Activated T-helper 1 cell treated with anti-CD3 and anti-CD28 coated beads, Interleukin-12 subunit alpha, Interleukin-12 subunit beta, Interleukin-2, Interleukin-4 antibody, amounts not matched to agents 30 ng/mL and 10 ng/mL and 1 ng/mL, durations not matched to agents 14 hours and 24 hours and 36 hours (primary cell): ENCODE measurements at regions not wholly inside any gene's neighbourhood (a gene's known extent, or its start where the extent isn't known, plus 50 kb on each side); places are given as distances from the start of the nearest gene placed in this dataset.
"Not testable (repeated sequence)": the region's sequence is repeated elsewhere in the genome, so short reads cannot be mapped to it uniquely, and the experiment has no call there.

Source experiments
- DNase-seq: peaks from one replicate; pipeline ENCODE4 v3.0.0; 2021; ENCODE audit warnings: low spot score
- H3K27ac Mint-ChIP-seq: one replicate; pipeline ENCODE4 v1.8.0; 2021; ENCODE audit warnings: mild to moderate bottlenecking, mixed read lengths
- H3K27me3 Mint-ChIP-seq: one replicate; pipeline ENCODE4 v1.8.0; 2022; ENCODE audit warnings: mild to moderate bottlenecking, moderate library complexity, mixed read lengths; ENCODE audit not compliant: insufficient read depth
- H3K36me3 Mint-ChIP-seq: one replicate; pipeline ENCODE4 v1.8.0; 2021; ENCODE audit warnings: low read depth, mixed read lengths
- H3K4me1 Mint-ChIP-seq: one replicate; pipeline ENCODE4 v1.8.0; 2021; ENCODE audit warnings: low read depth, mixed read lengths
- H3K4me3 Mint-ChIP-seq: one replicate; pipeline ENCODE4 v1.8.0; 2021; ENCODE audit warnings: mild to moderate bottlenecking, moderate library complexity, mixed read lengths
- H3K9me3 Mint-ChIP-seq: one replicate; pipeline ENCODE4 v1.8.0; 2021; ENCODE audit warnings: mixed read lengths
- intact Hi-C: fragments of 100-400 bp; cut with micrococcal nuclease; formaldehyde crosslinking; loops from one replicate; pipeline ENCODE4 v1.15.1; 2024

GRCh38 chr11:81539806-81540205 lies 1193.9 kb downstream of the FAM181B start:
- H3K9me3 Mint-ChIP-seq, H3K27ac Mint-ChIP-seq, intact Hi-C loops, DNase-seq, H3K4me1 Mint-ChIP-seq, H3K27me3 Mint-ChIP-seq, H3K4me3 Mint-ChIP-seq, H3K36me3 Mint-ChIP-seq: not testable (repeated sequence)

GRCh38 chr11:81515566-81515965 lies 1218.1 kb downstream of the FAM181B start:
- Mint-ChIP-seq H3K36me3 (no peaks in the 10 kb centered on the region), H3K9me3 (peaks cover 4% of the 10 kb centered on the region), H3K27ac (no peak overlapping the region), H3K4me3 (no peak overlapping the region), H3K4me1 (no peaks in the 10 kb centered on the region), H3K27me3 (no peaks in the 10 kb centered on the region)
- intact Hi-C loops: no loop called here
- DNase-seq: no peak

GRCh38 chr11:81497202-81497804 lies 1236.4 kb downstream of the FAM181B start:
- Mint-ChIP-seq H3K36me3 (no peaks in the 10 kb centered on the region), H3K9me3 (no peaks in the 10 kb centered on the region), H3K27me3 (no peaks in the 10 kb centered on the region), H3K4me1 (peaks cover 5% of the 10 kb centered on the region), H3K4me3 (no peak overlapping the region), H3K27ac (no peak overlapping the region)
- intact Hi-C loops: no loop called here
- DNase-seq: no peak

GRCh38 chr11:81496601-81497000 lies 1237.1 kb downstream of the FAM181B start:
- Mint-ChIP-seq H3K27me3 (no peaks in the 10 kb centered on the region), H3K9me3 (no peaks in the 10 kb centered on the region), H3K36me3 (no peaks in the 10 kb centered on the region), H3K4me3 (no peak overlapping the region), H3K27ac (no peak overlapping the region), H3K4me1 (peaks cover 5% of the 10 kb centered on the region)
- intact Hi-C loops: no loop called here
- DNase-seq: no peak

GRCh38 chr11:81495699-81496292 lies 1237.9 kb downstream of the FAM181B start:
- DNase-seq: no peak
- no peaks in the 10 kb centered on the region for H3K9me3 Mint-ChIP-seq
- intact Hi-C loops: no loop called here
- peaks cover 5% of the 10 kb centered on the region for H3K4me1 Mint-ChIP-seq
- H3K36me3 Mint-ChIP-seq: no peaks in the 10 kb centered on the region
- H3K27ac Mint-ChIP-seq: no peak overlapping the region
- H3K4me3 Mint-ChIP-seq: no peak overlapping the region
- H3K27me3 Mint-ChIP-seq: no peaks in the 10 kb centered on the region

GRCh38 chr11:81494431-81494830 lies 1239.2 kb downstream of the FAM181B start:
- H3K27me3 Mint-ChIP-seq: no peaks in the 10 kb centered on the region
- H3K4me1 Mint-ChIP-seq: peaks cover 5% of the 10 kb centered on the region
- intact Hi-C loops: no loop called here
- no peaks in the 10 kb centered on the region for H3K9me3 Mint-ChIP-seq
- no peak overlapping the region for H3K27ac Mint-ChIP-seq
- no peak for DNase-seq
- H3K36me3 Mint-ChIP-seq: no peaks in the 10 kb centered on the region
- no peak overlapping the region for H3K4me3 Mint-ChIP-seq

- intact Hi-C loops: no loop called here
- no peak overlapping the region for H3K4me3 Mint-ChIP-seq
These were observed 1240.7 kb downstream of the FAM181B start for GRCh38 chr11:81492923-81493445.

GRCh38 chr11:81487109-81487508 lies 1246.6 kb downstream of the FAM181B start:
- Mint-ChIP-seq H3K9me3 (no peaks in the 10 kb centered on the region), H3K27me3 (no peaks in the 10 kb centered on the region), H3K4me3 (no peak overlapping the region), H3K27ac (no peak overlapping the region), H3K4me1 (no peaks in the 10 kb centered on the region), H3K36me3 (no peaks in the 10 kb centered on the region)
- no peak for DNase-seq
- intact Hi-C loops: no loop called here

More at GRCh38 chr11:81492923-81493445, 1240.7 kb downstream of the FAM181B start:
- no peaks in the 10 kb centered on the region for H3K36me3 Mint-ChIP-seq
- H3K4me1 Mint-ChIP-seq: peaks cover 5% of the 10 kb centered on the region
- no peaks in the 10 kb centered on the region for H3K27me3 Mint-ChIP-seq
- no peaks in the 10 kb centered on the region for H3K9me3 Mint-ChIP-seq
- no peak for DNase-seq
- H3K27ac Mint-ChIP-seq: no peak overlapping the region

- no peaks in the 10 kb centered on the region for H3K27me3 Mint-ChIP-seq
- intact Hi-C loops: no loop called here
- H3K36me3 Mint-ChIP-seq: no peaks in the 10 kb centered on the region
These were observed 1249.5 kb downstream of the FAM181B start for GRCh38 chr11:81484196-81484595.

GRCh38 chr11:81477277-81477676 lies 1256.4 kb downstream of the FAM181B start:
- no peaks in the 10 kb centered on the region for H3K36me3 Mint-ChIP-seq
- no peak overlapping the region for H3K4me3 Mint-ChIP-seq
- H3K27ac Mint-ChIP-seq: no peak overlapping the region
- no peaks in the 10 kb centered on the region for H3K27me3 Mint-ChIP-seq
- no peak for DNase-seq
- no peaks in the 10 kb centered on the region for H3K4me1 Mint-ChIP-seq
- H3K9me3 Mint-ChIP-seq: no peaks in the 10 kb centered on the region
- intact Hi-C loops: no loop called here

More at GRCh38 chr11:81484196-81484595, 1249.5 kb downstream of the FAM181B start:
- DNase-seq: no peak
- Mint-ChIP-seq H3K4me3 (no peak overlapping the region), H3K9me3 (no peaks in the 10 kb centered on the region), H3K27ac (no peak overlapping the region), H3K4me1 (no peaks in the 10 kb centered on the region)

GRCh38 chr11:81476345-81476744 lies 1257.3 kb downstream of the FAM181B start:
- no peaks in the 10 kb centered on the region for H3K27me3 Mint-ChIP-seq
- H3K27ac Mint-ChIP-seq: no peak overlapping the region
- H3K4me3 Mint-ChIP-seq: no peak overlapping the region
- no peaks in the 10 kb centered on the region for H3K4me1 Mint-ChIP-seq
- DNase-seq: no peak
- intact Hi-C loops: no loop called here
- no peaks in the 10 kb centered on the region for H3K36me3 Mint-ChIP-seq
- H3K9me3 Mint-ChIP-seq: no peaks in the 10 kb centered on the region

- DNase-seq: no peak
- Mint-ChIP-seq H3K36me3 (no peaks in the 10 kb centered on the region), H3K4me3 (no peak overlapping the region), H3K27me3 (no peaks in the 10 kb centered on the region), H3K9me3 (no peaks in the 10 kb centered on the region), H3K27ac (no peak overlapping the region), H3K4me1 (no peaks in the 10 kb centered on the region)
- intact Hi-C loops: no loop called here
These were observed 1261.0 kb downstream of the FAM181B start for GRCh38 chr11:81472646-81473045.

- Mint-ChIP-seq H3K36me3 (no peaks in the 10 kb centered on the region), H3K4me3 (no peak overlapping the region), H3K27ac (no peak overlapping the region), H3K27me3 (no peaks in the 10 kb centered on the region), H3K9me3 (no peaks in the 10 kb centered on the region), H3K4me1 (no peaks in the 10 kb centered on the region)
- DNase-seq: no peak
- intact Hi-C loops: no loop called here
These were observed 1263.2 kb downstream of the FAM181B start for GRCh38 chr11:81470446-81470845.
